HG02840 (cell line): ENCODE measurements at regions not wholly inside any gene's neighbourhood (a gene's known extent, or its start where the extent isn't known, plus 50 kb on each side); places are given as distances from the start of the nearest gene placed in this dataset.

Experiments used
- ATAC-seq: cut with Tn5 transposase; IDR thresholded peaks from one replicate; pipeline ENCODE4 v1.9.1; 2021; ENCODE audit warnings: mild to moderate bottlenecking, moderate library complexity, moderate number of reproducible peaks; ENCODE audit not compliant: unreplicated experiment, low FRiP score

DNA sequence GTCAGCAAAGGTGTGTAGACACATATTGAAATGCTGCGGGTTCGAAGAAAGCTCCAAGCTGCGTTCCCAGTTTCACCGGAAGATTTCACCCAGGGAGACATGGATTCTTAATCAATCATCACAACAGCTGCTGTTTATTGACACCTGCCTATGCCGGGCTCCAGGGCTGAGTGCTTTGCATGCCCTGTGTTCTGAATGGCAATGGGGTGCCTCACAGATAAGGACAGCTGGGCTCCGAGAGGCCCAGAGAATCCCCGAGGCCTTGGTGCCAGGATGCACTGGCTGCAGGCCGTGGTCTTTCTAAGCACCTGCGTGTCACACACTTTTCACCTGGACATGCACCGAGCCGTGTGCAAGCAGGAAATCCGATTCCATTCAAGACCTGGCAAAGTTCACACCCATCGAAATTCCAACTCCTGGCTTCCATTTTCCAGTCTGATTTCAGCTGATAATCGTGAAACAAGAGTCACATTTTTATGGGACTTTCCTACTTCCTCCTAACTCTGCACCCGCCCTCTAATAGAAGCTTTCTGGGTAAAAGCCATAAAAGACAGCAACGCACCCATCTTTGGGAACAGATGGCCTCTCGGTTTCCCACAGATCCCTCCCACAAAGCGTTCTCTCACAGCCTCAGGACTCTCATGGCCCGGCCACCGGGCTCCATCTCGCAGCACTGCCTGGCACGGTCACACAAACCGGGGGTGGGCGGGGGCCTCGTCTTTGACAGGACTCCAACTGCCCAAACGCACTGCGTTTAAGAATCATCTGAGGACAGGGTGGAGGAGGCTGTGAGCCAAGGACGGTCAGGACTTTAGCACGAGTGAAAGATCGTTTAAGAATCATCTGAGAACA, 245.6 kb upstream of the SALL3 start:
- ATAC-seq: no peak

DNA sequence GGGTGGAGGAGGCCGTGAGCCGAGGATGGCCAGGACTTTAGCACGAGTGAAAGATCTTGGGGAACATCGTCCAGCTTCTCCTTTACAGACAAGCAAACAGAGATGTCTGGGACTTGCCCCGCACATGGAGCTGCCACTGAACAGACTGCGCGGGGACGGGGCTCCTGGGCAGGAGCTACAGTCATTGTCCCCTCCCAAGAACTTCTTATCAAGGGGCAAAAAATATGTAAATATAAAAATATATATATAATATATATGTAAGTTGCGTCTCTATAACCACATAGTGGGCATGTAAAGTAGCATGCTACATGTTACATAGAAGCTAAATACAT, 245.0 kb upstream of the SALL3 start:
- ATAC-seq: no peak

DNA sequence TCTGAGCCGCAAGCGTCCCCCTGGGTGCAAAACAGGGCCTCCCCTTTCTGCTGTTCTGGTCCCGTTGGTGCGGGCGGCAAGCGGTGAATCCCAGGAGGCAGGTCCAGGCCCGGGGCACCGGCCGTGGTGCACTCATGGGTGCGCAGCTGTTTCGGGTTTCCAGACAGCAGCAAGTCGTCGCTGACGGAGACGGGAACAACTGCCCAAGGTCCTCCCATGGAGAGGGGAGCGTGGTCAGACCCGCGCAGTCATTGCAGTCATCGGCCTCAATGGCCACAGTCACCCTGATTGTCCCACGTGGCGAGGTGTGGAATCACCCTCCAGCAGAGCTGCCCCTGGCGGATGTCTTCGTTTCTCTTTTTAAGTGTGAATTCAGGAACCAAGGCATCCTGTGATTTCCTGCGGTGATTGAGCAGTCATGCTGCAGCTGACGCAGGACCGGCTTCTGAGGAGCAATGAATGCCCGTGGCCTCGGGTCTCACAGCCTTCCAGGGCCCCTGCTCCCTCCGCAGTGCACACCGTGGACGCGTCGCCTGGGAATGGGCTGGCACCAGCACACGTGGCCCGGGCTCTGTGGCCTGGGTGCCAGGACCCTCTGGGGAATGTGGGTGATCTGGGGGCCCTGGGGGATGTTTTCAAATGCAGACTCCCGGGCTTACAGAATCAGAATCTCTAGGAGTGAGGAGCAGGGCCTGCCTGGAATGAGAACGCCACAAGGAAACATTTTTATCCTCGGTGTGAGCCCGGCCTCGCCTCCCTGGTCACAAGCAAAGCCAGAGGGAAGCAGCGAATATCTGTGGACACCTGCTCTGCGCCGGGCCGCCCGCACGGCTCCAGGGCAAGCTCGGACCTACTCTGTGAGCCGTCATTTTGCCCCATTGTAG, 244.2 kb upstream of the SALL3 start:
- no peak for ATAC-seq

DNA sequence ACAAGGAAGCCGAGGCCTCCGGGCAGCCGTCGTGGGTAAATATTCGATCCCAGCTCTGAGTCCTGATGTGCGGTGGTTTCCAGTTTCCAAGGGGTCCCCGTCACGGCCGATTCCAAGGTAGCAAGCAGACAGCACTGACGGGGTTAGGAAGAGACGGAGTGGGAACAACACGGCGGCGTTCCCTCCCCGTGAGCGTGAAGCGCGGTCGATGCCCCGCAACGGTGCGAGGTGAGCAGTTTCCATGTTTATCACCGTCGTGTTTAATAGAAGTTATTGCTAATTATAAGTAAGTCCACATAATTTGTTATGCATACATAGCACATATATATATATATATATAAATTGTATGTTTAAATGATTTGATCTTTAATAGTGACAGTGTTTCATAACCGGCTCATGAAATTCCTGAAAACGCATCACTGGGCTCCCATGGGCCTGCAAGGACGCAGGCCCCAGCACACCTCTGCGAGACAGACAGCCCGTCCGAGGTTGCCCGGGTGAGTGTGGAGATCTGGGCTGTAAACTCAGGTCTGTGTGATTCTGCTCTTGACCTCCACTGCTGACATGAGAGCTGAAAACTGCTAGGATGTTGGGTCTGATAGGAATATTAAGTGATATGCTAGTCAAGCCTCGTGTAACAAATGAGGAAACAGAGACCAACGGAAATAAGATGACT, 243.5 kb upstream of the SALL3 start:
- no peak for ATAC-seq

DNA sequence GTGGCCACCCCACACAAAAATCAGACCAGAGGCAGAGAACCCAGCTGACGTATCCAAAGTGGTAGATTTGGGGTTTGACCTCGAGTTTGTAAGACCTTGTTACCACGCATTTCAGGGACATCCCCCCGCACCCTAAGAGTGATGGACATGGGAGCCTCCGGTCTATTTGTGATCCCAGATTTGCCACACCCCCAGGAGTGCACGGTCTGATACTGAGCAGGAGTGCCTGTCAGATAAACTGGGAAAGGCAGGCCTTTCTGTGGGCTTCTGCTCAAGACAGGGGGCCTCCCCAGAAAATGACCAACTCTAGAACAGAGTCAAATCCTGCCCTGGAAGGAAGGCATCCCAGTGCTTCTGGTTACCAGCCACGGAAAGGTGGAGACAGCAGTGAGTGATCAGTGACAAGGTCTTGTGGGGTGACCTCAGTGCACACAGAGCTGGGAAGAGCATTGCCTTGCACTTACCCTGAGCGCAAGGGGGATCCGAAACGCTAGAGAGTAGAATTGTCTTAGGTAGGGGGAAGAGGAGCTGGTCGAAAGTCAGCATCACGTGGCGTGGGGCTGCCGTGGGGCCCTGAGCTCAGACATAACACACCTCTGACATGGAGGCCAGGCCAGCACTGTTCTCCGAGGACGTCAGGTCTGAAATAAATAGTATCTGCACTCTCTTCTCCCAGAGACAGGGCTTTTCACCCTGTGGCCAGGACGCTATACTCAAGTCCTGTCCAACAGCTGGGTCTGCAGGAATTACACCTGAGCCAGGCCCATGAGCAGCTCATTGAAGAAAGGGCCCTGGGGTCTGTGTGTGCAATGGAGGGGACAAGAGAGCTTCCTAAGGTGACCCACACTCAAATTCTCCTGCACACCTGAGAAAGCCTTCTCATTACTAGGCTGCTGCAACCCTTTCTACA, 242.4 kb upstream of the SALL3 start:
- ATAC-seq: no peak

DNA sequence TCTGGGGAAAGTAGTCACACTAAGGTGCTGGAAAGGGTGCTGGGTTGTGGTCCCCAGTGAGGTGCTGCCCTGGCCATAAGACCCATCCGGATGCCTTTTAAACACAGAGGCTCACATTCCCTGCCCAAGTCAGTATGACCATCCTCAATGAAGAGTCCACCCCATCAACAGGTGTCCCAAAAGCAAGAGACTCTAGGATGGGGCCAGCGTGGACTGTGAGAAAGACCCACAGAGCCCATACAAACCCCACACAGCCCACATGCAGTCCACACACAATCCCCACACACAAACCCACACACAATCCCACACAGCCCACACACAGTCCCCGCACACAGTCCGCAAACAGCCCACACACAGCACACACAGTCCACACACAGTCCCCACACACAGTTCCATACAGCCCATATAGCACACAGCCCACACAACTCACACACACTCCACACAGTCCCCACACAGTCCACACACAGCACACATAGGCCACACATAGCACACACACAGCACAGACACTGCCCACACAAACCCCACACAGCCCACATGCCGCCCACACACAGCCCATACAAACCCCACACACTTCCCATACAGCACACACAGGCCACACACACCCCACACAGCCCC, 241.4 kb upstream of the SALL3 start:
- ATAC-seq: no peak

DNA sequence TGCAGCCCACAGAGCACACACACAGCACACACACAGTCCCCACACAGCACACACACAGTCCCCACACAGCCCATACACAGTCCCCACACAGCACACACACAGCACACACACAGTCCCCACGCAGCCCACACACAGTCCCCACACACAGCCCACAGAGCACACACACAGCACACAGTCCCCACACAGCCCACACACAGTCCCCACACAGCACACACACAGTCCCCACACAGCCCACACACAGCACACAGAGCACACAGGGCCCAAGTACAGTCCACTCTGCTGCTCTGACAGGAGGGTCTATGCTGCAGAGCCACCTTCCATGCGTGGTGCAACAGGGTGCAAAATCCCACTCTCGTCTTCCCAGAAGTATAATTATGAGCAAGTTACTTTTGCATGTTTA, 240.5 kb upstream of the SALL3 start:
- no peak for ATAC-seq

DNA sequence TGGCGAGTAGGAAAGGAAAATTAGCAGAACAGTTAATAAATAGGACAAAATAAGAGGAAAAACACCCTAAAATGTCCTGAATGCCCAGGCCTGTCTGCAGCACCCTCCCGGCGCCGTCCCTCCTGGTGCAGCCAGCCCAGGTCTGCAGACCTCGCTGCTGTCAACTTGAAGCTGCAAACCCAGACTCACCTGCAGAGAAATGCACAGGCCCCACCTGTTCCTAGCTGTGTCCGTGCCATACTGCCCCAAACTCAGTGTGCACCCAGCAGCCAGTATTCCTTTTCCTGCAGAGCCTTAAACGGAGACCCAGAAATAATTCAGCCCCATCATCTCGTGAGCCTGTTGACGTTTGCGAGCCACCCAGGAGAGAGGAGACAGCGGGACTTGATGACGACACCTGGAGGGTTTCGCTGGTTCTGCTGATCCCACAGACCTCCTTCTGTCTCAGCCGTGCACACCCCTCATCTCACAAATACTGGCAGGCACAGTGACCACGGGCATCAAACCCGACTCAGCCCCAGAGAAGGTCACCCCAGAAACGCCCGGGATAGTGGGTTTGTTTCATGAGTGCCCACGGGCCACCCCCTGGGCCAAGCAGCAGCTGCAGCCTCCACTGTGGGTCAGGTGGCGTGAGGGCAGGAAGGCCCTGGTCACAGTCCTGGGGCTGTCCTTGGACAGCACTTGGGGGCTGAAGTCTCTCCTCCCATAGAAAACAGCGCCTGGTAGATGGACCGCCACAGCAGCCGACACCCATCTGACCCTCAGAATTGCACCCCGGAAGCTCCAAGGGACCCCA, 239.5 kb upstream of the SALL3 start:
- ATAC-seq: no peak

DNA sequence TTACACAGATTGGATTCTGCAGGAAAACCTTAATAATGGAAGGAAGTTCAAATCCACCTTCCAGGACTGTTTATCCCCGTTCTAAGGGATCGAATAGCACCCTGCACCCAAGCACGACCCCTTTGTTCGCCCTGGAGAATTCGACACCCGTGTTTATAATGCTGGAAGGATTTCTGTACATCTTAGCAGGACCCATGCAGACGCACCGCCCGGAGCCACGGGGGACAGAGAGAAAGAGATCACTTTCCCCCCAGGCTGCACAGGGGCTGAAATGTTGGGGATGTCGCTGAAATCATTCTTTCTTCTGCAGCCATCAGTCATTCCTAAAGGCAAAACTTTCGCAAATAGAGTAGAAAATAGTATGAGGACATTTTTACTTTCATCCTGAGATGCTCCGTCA, 238.7 kb upstream of the SALL3 start:
- no peak for ATAC-seq

DNA sequence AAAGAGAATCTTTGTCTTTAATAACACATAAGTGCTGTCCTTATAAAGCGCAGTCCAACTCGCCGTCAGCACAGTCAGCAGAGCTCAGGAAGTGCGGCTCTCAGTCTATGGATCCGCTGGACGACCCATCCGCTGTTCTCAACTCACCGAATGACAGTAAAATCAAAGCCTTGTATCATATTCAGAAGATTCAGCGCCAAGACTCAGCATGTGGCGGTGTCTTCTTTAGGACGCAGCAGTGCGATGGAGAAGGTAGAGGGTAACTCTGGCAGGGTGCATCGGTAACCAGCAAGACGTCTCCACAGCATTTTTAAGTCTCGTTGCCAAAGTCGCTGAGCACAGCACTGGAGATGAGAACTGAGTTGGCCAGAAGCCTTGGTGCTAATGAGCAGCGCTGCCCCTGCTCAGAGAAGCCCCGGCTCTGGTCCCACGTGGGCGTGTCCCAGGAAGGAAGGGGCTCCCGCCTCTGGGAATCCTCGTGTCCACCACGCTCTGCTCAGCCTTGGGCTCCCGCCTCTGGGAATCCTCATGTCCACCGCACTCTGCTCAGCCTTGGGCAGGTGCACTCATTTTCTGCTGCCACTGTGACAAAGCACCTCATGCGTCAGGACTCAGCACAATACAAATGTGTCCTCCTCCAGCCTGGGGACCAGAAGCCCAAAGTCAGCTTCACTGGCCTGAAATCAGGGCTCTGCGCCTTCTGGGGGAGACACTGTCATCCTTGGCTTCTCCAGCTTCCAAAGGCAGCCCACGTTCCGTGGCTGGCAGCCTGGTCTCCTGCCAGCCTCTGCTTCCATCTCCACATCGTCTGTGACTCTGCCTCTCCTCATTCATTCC, 238.0 kb upstream of the SALL3 start:
- no peak for ATAC-seq

DNA sequence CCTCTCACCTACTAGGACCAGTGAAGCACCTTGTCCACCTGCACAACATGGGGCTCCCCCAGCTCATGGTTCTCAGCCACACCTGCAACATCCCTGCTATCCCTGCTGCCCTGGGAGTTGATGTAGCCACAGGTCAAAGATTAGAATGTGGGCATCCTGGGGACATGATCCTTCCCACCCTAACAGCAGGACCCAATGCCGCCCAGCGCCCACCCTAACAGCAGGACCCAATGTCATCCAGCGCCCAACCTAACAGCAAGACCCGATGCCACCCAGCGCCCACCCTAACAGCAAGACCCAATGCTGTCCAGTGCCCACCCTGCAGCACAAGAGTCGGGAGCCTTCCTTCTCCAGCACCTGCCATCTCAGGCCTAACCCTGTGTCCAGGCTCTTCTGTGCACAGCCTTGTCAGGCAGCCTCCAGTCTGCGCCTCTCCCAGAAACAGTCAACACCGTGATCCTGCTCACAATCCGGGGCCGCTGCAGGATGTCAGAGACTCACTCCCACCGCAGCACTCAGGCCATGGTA, 237.3 kb upstream of the SALL3 start:
- ATAC-seq: no peak

DNA sequence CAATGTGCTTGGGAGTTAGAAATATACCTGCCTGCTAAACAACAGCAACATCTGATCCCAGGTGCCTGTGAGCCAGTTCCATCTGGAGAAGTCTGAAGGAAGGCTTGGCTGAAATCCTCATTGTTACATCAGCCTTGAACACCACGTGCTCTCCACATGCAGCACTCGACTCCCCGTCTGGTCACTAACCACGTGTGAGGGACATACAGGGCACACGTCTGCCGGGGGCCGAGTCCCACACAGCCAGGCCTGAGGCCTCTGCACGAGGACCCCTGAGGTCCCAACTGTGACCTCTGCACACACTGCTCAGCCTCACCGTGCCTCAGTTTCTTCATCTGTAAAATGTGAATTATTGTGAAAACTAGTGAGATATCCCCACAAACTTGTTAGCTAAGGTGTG, 236.5 kb upstream of the SALL3 start:
- no peak for ATAC-seq

DNA sequence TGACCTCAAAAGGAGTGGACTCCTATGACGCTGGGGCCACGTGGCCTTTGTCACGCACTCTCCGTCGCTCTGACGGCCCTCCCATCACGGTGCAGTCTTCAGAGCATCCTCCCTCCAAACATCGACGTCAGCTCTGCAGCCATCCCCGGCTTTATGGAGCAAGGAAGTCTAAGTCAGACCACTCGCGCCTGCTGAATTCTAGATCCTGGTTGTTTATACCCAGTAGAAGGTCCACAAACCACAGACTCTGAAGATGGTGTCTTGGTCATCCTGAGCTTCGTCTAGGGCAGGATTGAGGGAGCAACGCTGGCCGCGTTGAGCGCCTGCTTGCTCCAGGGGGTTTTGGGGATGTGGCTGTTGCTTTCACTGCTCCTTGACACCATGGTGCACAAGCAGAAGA, 228.0 kb upstream of the SALL3 start:
- ATAC-seq: no peak

DNA sequence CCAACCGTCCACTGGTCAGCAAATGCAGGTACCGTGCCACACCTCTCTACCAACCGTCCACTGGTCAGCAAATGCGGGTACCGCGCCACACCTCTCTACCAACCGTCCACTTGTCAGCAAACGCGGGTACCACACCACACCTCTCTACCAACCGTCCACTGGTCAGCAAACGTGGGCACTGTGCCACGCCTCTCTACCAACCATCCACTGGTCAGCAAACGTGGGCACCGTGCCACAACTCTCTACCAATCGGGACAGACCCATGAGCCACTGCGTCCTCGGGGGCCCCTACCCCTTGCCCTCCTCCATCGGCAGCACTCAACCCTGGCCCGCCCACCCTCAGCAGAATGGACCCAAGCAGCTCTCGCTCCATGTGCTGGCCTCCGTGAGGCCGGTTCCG, 226.4 kb upstream of the SALL3 start:
- no peak for ATAC-seq

DNA sequence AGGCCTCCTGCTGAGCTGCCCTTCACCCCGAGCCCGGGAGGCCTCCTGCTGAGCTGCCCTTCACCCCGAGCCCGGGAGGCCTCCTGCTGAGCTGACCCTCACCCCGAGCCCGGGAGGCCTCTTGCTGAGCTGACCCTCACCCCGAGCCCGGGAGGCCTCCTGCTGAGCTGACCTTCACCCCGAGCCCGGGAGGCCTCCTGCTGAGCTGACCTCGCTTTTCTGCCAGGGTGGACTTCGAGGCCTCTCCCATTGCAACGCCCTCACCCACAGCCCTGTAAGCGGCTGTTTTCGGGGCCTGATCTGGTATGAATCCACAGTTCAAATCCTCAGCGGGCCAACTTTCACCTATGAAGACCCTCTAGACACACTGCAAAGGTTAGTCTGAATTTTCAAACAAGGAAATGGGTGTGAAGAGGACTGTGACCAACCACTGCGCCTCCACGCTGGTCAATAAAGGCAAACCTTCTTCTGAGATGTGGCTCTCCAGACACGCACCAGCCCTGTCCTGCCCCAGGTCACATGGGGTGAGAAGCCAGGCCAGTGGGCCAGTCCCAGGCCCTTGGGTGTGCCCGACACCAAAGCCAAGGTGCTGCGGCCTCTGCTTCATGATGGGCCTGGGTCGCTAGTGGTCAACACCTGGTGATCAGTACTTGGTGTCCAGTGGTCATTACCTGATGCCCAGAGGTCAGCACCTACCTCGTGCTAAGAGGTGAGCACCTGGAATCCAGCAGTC, 225.1 kb upstream of the SALL3 start:
- ATAC-seq: no peak

DNA sequence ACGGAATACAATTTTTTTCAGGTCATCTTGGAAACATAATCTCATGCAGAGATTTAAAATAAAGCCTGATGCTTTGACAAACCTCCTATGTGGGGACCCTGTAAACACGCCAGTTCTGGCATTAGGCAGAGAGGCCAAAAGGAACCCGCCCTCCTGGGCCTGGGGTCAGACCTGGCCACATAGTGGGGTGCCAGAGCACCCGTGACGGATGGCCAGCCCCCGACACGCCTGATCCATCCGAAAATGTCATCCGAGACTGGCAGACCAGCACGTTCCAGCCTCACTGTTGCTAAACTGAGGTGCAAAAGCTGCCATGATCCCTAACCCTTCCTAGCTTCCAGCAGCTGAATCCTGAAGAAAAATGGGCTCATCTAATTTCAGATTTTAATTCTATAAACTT, 222.6 kb upstream of the SALL3 start:
- ATAC-seq: no peak

DNA sequence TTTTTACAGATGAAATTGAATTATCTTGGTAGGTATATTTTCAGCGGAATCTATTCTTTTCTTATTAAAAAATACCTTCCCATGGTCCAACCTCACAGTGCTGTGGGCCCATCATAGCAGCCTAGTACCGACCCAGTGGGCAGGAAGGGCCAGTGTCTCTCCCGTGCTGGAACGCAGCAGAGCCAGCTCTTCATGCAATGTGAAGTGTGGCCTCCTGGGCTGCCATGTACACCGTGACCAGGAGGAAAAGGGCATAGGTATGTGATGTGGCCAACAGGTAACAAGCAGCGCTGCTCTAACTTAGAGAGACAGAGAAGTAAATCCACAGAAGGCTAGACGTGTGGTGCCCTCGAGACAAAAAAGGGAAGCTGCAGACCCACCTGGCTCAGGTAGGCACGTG, 221.1 kb upstream of the SALL3 start:
- no peak for ATAC-seq
